Activated CD8-positive, alpha-beta T cell treated with anti-CD3 and anti-CD28 coated beads for 36 hours (primary cell): ENCODE measurements at regions not wholly inside any gene's neighbourhood (a gene's known extent, or its start where the extent isn't known, plus 50 kb on each side); places are given as distances from the start of the nearest gene placed in this dataset.

Experiments used
- ATAC-seq: fragments of 200-7000 bp; cut with Tn5 transposase; one replicate; pipeline ENCODE4 v1.10.0; 2021; ENCODE audit warnings: mild to moderate bottlenecking, moderate library complexity
- CTCF ChIA-PET: fragments of 350-600 bp; sonication (Branson Sonifier 250); formaldehyde crosslinking; loops from one replicate; lab custom pipeline; 2021; ENCODE audit warnings: antibody characterized with exemption; lab: Charles Lee
- POLR2A ChIA-PET: fragments of 350-600 bp; sonication (Branson Sonifier 250); formaldehyde crosslinking; loops from one replicate; lab custom pipeline; 2021; ENCODE audit warnings: antibody characterized with exemption; lab: Charles Lee
- DNase-seq: peaks from one replicate; pipeline ENCODE4 v3.0.0-alpha.2; 2020
- H3K27ac Mint-ChIP-seq: one replicate; pipeline ENCODE4 v1.8.0; 2021; ENCODE audit warnings: mild to moderate bottlenecking, mixed read lengths
- H3K27me3 Mint-ChIP-seq: one replicate; pipeline ENCODE4 v1.8.0; 2021; ENCODE audit warnings: mixed read lengths
- H3K36me3 Mint-ChIP-seq: one replicate; pipeline ENCODE4 v1.8.0; 2021; ENCODE audit warnings: low read depth, mixed read lengths
- H3K4me1 Mint-ChIP-seq: one replicate; pipeline ENCODE4 v1.8.0; 2021; ENCODE audit warnings: low read depth, mixed read lengths
- H3K4me3 Mint-ChIP-seq: one replicate; pipeline ENCODE4 v1.8.0; 2021; ENCODE audit warnings: mild to moderate bottlenecking, moderate library complexity, mixed read lengths
- H3K9me3 Mint-ChIP-seq: one replicate; pipeline ENCODE4 v1.8.0; 2021; ENCODE audit warnings: mixed read lengths
- intact Hi-C: fragments of 100-400 bp; cut with micrococcal nuclease; formaldehyde crosslinking; loops from one replicate; pipeline ENCODE4 v1.10.0; 2022
- TF ChIP-seq, protein P1 (sequence below): fragments of 200-600 bp; IDR thresholded peaks from one replicate; pipeline ENCODE4 v1.8.0; 2022; ENCODE audit warnings: antibody characterized with exemption, mild to moderate bottlenecking

DNA sequence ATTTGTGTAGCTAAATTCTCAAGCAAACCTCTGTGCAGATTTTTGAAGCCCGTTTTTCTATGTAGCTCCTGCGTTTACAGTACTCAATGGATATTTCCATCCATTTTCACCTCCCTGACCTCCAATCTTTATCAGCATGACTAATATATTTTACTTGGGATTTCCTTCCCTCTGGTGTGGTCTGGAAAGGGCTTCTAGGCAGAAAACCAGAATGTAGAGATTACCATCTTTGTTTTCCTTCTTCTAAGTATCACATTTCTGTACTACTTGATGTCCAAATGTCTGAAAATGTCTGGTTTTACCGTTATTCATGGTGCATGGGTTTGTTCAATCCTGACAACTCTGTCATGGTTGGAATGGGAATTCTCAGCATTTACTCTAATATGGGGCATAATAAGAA, 907.6 kb upstream of the FLRT2 start:
- TF ChIP-seq, protein P1, sequence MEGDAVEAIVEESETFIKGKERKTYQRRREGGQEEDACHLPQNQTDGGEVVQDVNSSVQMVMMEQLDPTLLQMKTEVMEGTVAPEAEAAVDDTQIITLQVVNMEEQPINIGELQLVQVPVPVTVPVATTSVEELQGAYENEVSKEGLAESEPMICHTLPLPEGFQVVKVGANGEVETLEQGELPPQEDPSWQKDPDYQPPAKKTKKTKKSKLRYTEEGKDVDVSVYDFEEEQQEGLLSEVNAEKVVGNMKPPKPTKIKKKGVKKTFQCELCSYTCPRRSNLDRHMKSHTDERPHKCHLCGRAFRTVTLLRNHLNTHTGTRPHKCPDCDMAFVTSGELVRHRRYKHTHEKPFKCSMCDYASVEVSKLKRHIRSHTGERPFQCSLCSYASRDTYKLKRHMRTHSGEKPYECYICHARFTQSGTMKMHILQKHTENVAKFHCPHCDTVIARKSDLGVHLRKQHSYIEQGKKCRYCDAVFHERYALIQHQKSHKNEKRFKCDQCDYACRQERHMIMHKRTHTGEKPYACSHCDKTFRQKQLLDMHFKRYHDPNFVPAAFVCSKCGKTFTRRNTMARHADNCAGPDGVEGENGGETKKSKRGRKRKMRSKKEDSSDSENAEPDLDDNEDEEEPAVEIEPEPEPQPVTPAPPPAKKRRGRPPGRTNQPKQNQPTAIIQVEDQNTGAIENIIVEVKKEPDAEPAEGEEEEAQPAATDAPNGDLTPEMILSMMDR = no peak
- intact Hi-C loops = no loop called here
- DNase-seq (no peak), ATAC-seq (no peak)
- H3K4me3 Mint-ChIP-seq = no peak overlapping the region
- no peak overlapping the region for H3K27ac Mint-ChIP-seq
- H3K4me1 Mint-ChIP-seq = no peaks in the 10 kb centered on the region
- H3K9me3 Mint-ChIP-seq = peaks cover 4% of the 10 kb centered on the region
- POLR2A ChIA-PET = no interaction called here
- CTCF ChIA-PET = no interaction called here
- H3K36me3 Mint-ChIP-seq = no peaks in the 10 kb centered on the region
- no peaks in the 10 kb centered on the region for H3K27me3 Mint-ChIP-seq

DNA sequence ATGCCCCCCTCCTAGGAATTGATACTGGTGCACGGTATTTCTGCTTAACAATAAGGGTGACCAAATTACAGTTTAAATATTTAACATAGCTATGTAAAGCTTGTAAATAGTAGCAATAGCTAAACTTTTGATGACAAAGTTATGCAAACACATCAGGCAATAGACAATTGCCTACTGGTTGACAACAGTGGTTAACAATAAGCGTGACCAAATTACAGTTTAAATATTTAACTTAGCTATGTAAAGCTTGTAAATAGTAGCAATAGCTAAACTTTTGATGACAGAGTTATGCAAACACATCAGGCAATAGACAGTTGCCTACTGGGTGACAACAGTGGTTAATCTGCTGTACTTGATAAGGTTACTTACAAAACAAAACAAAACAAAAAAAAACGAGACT, 886.5 kb upstream of the FLRT2 start:
- POLR2A ChIA-PET = no interaction called here
- Mint-ChIP-seq H3K9me3 (peaks cover 4% of the 10 kb centered on the region), H3K4me3 (no peak overlapping the region), H3K36me3 (no peaks in the 10 kb centered on the region), H3K27ac (no peak overlapping the region), H3K4me1 (no peaks in the 10 kb centered on the region), H3K27me3 (no peaks in the 10 kb centered on the region)
- TF ChIP-seq, protein P1 = no peak
- DNase-seq = no peak
- ATAC-seq = no peak
- intact Hi-C loops = no loop called here
- CTCF ChIA-PET = no interaction called here

DNA sequence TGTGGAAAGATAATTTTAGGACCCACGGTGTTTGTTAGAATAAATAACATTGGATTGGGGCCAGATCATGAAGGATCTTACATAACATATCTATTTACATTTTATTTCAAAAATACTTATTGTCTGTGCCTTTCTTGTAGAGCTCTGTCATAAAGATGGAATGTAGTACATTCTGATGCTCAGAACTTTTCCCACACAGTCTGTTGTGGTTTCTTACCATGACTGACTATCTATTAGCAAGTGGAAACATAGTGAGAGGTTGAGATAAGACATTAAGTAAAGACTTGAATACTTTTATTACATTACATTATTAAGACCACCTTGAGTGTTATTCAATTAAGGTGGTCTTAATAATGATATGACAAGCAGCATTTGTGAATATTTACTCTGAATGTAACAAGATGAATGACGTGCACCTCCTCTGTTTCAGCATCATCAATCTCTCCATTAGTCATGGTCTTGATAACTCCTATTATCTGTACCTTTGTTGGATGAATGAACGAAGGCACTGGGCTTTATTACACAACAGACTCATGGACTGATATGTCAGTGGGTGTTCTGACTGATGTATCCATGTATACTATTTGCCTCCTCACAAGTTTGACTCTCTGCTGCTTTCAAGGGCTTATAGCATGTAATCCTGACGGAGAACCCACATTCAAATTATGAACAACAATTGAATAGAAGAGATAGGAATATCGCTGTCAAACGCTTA, 883.0 kb upstream of the FLRT2 start:
- no peak for ATAC-seq

DNA sequence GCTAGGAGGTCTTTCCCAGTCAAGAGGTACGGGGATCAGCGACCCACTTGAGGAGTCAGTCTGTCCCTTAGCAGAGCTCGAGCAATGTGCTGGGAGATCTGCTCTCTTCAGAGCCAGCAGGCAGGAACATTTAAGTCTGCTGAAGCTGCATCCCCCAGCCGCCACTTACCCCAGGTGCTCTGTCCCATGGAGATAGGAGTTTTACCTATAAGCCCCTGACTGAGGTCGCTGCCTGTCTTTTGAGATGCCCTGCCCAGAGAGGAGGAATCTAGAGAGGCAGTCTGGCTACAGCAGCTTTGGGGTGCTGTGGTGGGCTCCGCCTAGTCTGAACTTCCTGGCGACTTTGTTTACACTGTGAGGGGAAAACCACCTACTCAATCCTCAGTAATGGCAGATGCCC, 874.9 kb upstream of the FLRT2 start:
- H3K36me3 Mint-ChIP-seq = no peaks in the 10 kb centered on the region
- TF ChIP-seq, protein P1 = no peak
- H3K27me3 Mint-ChIP-seq = no peaks in the 10 kb centered on the region
- no peaks in the 10 kb centered on the region for H3K4me1 Mint-ChIP-seq
- intact Hi-C loops = no loop called here
- DNase-seq (no peak), ATAC-seq (no peak)
- ChIA-PET CTCF (interaction anchor here (1.6 kb wide), 1 partner anchor 24 kb away, joined by 3 read pairs; no protein-coding TSS in a partner anchor), POLR2A (no interaction called here)
- H3K9me3 Mint-ChIP-seq = peaks cover 21% of the 10 kb centered on the region
- H3K4me3 Mint-ChIP-seq = no peak overlapping the region
- no peak overlapping the region for H3K27ac Mint-ChIP-seq

More for the DNA sequence above, 883.0 kb upstream of the FLRT2 start:
- Mint-ChIP-seq H3K9me3 (peaks cover 12% of the 10 kb centered on the region), H3K4me3 (no peak overlapping the region), H3K4me1 (no peaks in the 10 kb centered on the region), H3K27me3 (no peaks in the 10 kb centered on the region), H3K36me3 (no peaks in the 10 kb centered on the region), H3K27ac (no peak overlapping the region)
- TF ChIP-seq, protein P1 = no peak
- intact Hi-C loops = no loop called here
- no peak for DNase-seq
- POLR2A ChIA-PET = no interaction called here
- CTCF ChIA-PET = no interaction called here

DNA sequence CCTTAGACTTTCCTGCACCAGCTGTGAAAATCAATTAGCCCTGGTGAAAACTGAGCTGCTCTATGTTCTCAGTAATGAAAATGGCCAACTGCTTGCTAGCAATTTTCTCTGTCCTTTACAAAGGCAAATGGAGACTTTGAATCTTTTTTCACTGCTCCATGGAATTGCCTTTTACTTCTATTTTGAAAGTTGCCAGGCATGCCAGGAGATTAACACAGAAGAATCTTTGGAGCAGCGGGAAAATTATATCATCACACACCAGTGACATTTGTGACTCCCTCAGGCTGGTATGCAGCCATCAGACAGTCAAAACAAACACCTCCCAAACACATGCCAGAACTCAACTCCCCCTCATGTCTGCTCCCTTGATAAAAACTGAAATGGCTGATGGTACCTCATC, 872.0 kb upstream of the FLRT2 start:
- no peak for ATAC-seq
- H3K9me3 Mint-ChIP-seq = peaks cover 10% of the 10 kb centered on the region

More for the DNA sequence above, 872.0 kb upstream of the FLRT2 start:
- intact Hi-C loops = no loop called here
- H3K36me3 Mint-ChIP-seq = no peaks in the 10 kb centered on the region
- H3K4me1 Mint-ChIP-seq = no peaks in the 10 kb centered on the region
- no peak overlapping the region for H3K4me3 Mint-ChIP-seq
- ChIA-PET POLR2A (no interaction called here), CTCF (no interaction called here)
- TF ChIP-seq, protein P1 = no peak
- H3K27ac Mint-ChIP-seq = no peak overlapping the region
- no peak for DNase-seq
- H3K27me3 Mint-ChIP-seq = no peaks in the 10 kb centered on the region
